Non-pigmented ciliary epithelial cell (primary cell): ENCODE measurements at regions not wholly inside any gene's neighbourhood (a gene's known extent, or its start where the extent isn't known, plus 50 kb on each side); places are given as distances from the start of the nearest gene placed in this dataset.

ENCODE experiments used
- DNase-seq: peaks from one replicate; pipeline ENCODE4 v3.0.0-alpha.2; 2010; ENCODE audit warnings: low read depth

GRCh38 chr6:170030821-170031471 lies 259.9 kb downstream of the DLL1 start:
- no peak for DNase-seq

GRCh38 chr6:170030284-170030815 lies 260.5 kb downstream of the DLL1 start:
- DNase-seq, result no peak

- DNase-seq, result no peak
These were observed 261.2 kb downstream of the DLL1 start for GRCh38 chr6:170029416-170030283.

GRCh38 chr6:170028629-170029345 lies 262.1 kb downstream of the DLL1 start:
- DNase-seq, result no peak

GRCh38 chr6:170027647-170028043 lies 263.2 kb downstream of the DLL1 start:
- DNase-seq, result no peak

- no peak for DNase-seq
These were observed 263.9 kb downstream of the DLL1 start for GRCh38 chr6:170026751-170027646.

- no peak for DNase-seq
These were observed 264.7 kb downstream of the DLL1 start for GRCh38 chr6:170025935-170026750.

GRCh38 chr6:170025341-170025911 lies 265.5 kb downstream of the DLL1 start:
- DNase-seq, result no peak

GRCh38 chr6:170024940-170025339 lies 265.9 kb downstream of the DLL1 start:
- DNase-seq, result no peak

GRCh38 chr6:170023620-170024521 lies 267.0 kb downstream of the DLL1 start:
- no peak for DNase-seq

- no peak for DNase-seq
These were observed 267.9 kb downstream of the DLL1 start for GRCh38 chr6:170022827-170023619.

GRCh38 chr6:170022291-170022722 lies 268.6 kb downstream of the DLL1 start:
- no peak for DNase-seq

- DNase-seq, result no peak
These were observed 269.3 kb downstream of the DLL1 start for GRCh38 chr6:170021579-170021978.

- no peak for DNase-seq
These were observed 268.6 kb downstream of the ERMARD start for GRCh38 chr6:170019818-170020583.

GRCh38 chr6:170018936-170019817 lies 267.8 kb downstream of the ERMARD start:
- no peak for DNase-seq

GRCh38 chr6:170018422-170018935 lies 267.1 kb downstream of the ERMARD start:
- no peak for DNase-seq
